ENCODE measurements at regions not wholly inside any gene's neighbourhood (a gene's known extent, or its start where the extent isn't known, plus 50 kb on each side); places are given as distances from the start of the nearest gene placed in this dataset.

GRCh38 chr3:110343376-110343775 is 728.2 kb upstream of the NECTIN3 start:
- TF ChIP-seq CTCF (IDR thresholded peaks at IDR 0.05), result no peak
- TF ChIP-seq POLR2A (IDR thresholded peaks at IDR 0.05), result no peak
- no peak for TF ChIP-seq POLR2AphosphoS5 (IDR thresholded peaks at IDR 0.05)
